ENCODE measurements at regions not wholly inside any gene's neighbourhood (a gene's known extent, or its start where the extent isn't known, plus 50 kb on each side); places are given as distances from the start of the nearest gene placed in this dataset.
A peak's percentile ranks its signal among the peaks of the same experiment; 100 is the strongest.
"Not testable (repeated sequence)": the region's sequence is repeated elsewhere in the genome, so short reads cannot be mapped to it uniquely, and the experiment has no call there.

DNA sequence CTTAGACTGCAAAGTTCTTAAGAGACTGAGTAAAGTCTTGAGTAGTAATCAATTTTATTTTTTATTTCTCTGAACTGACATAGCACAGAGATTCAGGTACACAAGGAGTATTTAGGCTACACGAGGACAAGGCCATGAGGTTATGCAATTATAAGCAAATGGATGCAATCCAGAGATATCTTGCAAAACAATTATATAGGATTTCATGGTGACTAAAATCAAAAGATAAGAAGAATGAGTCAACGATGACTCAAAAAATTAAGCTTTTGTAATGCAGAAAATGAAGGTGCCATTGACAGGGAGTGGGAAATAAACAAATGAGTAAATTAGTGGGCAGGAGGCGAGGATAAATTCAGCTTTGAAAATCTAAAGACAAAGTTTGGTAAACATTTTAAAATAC lies 66.7 kb upstream of the MYO3A start:
- no peak for DNase-seq (ENCODE audit: low read depth in 2 of 2)

DNA sequence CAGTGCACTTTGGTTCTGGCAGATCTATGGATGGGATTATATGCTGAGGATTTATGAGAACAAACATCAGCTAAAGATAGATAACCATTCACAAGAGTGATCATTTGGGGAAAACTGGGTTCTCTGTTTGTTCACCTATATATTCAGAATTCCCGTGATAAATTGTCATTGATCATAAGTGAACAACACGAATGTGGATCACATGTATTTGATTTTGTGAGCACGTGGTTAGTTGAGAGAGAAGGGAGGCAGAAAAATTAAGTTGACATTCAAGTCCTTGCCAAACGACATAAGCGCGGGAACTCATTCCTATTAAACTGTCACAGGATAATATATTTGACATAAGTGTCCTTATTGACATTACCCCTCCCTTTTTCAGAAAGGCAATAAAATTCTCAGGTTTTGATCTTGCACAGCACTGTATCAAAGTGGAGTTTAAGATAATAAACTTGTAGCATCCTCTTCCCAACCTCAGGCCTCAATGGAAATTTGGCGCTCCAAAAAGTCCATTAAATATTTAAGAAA lies 64.9 kb upstream of the MYO3A start:
- DNase-seq (ENCODE audit: low read depth in 2 of 2): no peak

DNA sequence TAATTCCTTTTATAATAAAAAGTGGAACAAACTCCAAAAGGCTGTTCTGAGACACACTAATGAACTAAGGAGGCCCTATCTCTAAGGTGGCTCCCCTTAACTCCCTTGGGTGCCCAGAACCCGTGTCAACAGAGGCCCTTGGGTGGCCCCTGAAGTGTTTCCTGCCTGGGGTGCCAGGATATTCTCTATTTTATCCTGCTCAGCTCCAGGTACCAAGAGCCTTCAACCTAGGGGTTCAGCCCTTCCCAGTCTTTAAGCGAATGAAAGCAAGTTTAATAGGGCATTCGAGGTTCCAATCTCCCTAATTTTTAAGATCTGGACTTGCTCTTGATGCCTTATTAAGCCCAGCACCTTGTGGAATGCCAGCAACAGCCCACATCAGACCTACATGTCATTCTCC lies 64.4 kb upstream of the MYO3A start:
- no peak for DNase-seq (ENCODE audit: low read depth in 2 of 2)

DNA sequence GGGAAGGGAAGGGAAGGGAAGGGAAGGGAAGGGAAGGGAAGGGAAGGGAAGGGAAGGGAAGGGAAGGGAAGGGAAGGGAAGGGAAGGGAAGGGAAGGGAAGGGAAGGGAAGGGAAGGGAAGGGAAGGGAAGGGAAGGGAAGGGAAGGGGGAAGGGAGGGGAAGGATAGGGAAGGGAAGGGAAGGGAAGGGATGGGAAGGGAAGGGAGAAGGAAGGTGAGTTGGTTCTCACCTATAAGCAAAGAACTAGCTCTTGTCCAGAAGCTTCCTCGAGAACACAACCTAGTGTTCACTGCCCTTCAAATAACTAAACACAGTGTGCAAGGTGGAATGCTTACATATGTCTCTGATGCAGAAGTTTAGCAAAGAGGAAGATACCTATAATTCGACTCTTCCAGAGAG lies 59.6 kb upstream of the MYO3A start:
- not testable (repeated sequence) for DNase-seq (ENCODE audit: low read depth in 2 of 2)

DNA sequence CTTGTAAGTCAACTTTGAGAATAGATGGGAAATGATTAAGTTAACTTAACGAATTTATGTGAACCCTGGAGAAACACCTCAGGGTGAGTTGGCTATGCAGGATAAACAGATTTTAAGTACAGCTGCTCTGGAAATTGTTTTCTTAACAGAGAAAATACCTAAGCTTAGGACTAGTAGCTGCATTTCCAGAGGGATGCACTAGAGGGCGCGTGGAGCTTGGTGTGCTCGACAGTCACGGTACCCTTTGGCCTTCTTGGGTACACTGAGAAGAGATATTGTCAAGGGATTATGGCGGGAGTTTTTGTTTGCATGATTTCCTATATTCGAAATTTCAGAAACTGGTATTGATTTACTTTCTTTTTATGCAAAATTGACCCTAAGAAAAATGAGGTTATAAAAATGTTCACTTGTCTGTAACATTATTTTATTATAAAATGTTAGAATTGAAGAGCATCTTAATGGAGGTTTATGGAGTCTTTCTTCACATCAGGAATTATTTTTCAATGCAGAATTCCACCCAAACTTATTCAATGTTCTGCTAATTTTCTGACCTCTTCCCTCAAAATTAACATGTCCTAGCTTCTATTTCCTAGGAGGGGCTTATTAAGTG lies 58.4 kb upstream of the MYO3A start:
- peak; percentile 10 to 42 for DNase-seq (ENCODE audit: low read depth in 2 of 2)

DNA sequence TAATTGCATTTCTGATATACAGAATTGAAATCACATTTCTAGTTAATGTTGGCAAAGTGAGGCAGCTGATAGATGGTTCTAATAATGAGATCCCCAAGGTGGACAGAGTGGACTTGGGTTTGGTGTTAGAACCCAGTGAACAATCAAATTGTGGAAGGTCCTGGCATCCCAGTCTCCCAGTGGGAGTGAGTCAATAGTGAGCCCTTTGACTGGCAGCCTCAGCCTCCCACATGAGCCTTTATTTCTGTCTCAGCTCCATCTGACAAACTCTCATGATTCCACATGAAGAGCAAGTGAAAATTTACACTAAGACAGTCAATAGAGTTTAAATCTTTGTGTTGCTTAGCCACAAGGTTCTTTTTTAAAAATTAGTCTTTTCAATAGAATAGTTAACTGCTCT lies 56.7 kb upstream of the MYO3A start:
- no peak for DNase-seq (ENCODE audit: low read depth in 2 of 2)
